ENCODE measurements at regions not wholly inside any gene's neighbourhood (a gene's known extent, or its start where the extent isn't known, plus 50 kb on each side); places are given as distances from the start of the nearest gene placed in this dataset.

DNA sequence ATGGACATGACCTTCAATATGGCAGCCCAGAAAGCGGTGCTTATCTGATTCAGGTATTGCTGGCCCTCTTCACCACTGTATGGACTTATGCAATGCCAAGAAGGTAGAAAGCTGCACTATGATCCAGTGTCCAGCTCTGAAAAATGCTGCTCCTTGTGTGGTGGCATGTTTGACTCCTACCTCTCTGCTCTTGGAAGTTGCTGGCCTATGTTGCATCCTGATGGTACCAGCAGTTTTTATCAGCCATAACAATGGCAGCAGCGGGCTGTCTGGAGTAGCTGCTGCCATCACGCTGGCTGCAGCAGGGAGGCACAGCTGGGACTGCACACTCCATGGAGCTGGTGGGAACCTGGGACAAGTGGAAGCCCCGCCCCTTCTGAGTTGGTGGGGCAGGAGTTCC is 53.1 kb upstream of the MED9 start:
- TF ChIP-seq, protein P1, sequence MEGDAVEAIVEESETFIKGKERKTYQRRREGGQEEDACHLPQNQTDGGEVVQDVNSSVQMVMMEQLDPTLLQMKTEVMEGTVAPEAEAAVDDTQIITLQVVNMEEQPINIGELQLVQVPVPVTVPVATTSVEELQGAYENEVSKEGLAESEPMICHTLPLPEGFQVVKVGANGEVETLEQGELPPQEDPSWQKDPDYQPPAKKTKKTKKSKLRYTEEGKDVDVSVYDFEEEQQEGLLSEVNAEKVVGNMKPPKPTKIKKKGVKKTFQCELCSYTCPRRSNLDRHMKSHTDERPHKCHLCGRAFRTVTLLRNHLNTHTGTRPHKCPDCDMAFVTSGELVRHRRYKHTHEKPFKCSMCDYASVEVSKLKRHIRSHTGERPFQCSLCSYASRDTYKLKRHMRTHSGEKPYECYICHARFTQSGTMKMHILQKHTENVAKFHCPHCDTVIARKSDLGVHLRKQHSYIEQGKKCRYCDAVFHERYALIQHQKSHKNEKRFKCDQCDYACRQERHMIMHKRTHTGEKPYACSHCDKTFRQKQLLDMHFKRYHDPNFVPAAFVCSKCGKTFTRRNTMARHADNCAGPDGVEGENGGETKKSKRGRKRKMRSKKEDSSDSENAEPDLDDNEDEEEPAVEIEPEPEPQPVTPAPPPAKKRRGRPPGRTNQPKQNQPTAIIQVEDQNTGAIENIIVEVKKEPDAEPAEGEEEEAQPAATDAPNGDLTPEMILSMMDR (tag by site-specific recombination; IDR thresholded peaks at IDR 0.05), result no peak
- TF ChIP-seq ZNF621 (tag by site-specific recombination; IDR thresholded peaks at IDR 0.05), result no peak
- TF ChIP-seq, protein P2, sequence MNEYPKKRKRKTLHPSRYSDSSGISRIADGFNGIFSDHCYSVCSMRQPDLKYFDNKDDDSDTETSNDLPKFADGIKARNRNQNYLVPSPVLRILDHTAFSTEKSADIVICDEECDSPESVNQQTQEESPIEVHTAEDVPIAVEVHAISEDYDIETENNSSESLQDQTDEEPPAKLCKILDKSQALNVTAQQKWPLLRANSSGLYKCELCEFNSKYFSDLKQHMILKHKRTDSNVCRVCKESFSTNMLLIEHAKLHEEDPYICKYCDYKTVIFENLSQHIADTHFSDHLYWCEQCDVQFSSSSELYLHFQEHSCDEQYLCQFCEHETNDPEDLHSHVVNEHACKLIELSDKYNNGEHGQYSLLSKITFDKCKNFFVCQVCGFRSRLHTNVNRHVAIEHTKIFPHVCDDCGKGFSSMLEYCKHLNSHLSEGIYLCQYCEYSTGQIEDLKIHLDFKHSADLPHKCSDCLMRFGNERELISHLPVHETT (tag by site-specific recombination; IDR thresholded peaks at IDR 0.05), result no peak
- no peak for TF ChIP-seq RBAK (tag by site-specific recombination; IDR thresholded peaks at IDR 0.05)
